Keratinocyte (primary cell): ENCODE measurements at regions not wholly inside any gene's neighbourhood (a gene's known extent, or its start where the extent isn't known, plus 50 kb on each side); places are given as distances from the start of the nearest gene placed in this dataset.

Source experiments
- CTCF ChIP-seq, 3 experiments: IDR thresholded peaks in 1 of 3; conservative IDR thresholded peaks in 1 of 3; optimal IDR thresholded peaks in 1 of 3; 2 replicates in 2 of 3; 3 replicates in 1 of 3; pipeline versions ENCODE3 to v1.5.1; 2011; ENCODE audit warnings: low read length in 3 of 3, mild to moderate bottlenecking in 3 of 3, moderate library complexity in 2 of 3, control low read depth in 1 of 3, inconsistent platforms in 1 of 3; ENCODE audit not compliant: insufficient read depth in 2 of 3; ENCODE audit errors: extremely low read depth in 1 of 3
- EZH2 ChIP-seq: IDR thresholded peaks from one replicate; pipeline ENCODE4 v1.6.1; 2012; ENCODE audit warnings: inconsistent platforms, mild to moderate bottlenecking, low read length, moderate library complexity

- TF ChIP-seq CTCF (optimal IDR thresholded peaks at IDR 0.05 in 1 of 3, IDR thresholded peaks at IDR 0.05 in 1 of 3, conservative IDR thresholded peaks at IDR 0.05 in 1 of 3; ENCODE audit: extremely low read depth in 1 of 3, insufficient read depth in 2 of 3, low read length in 3 of 3) = no peak
- TF ChIP-seq EZH2 = no peak
These were observed 249.1 kb upstream of the JAG1 start for GRCh38 chr20:10922941-10923340.
